CD4-positive, alpha-beta T cell (primary cell): ENCODE measurements at regions not wholly inside any gene's neighbourhood (a gene's known extent, or its start where the extent isn't known, plus 50 kb on each side); places are given as distances from the start of the nearest gene placed in this dataset.

Experiments
- ATAC-seq: fragments of 200-7000 bp; cut with Tn5 transposase; one replicate; pipeline ENCODE4 v1.10.0; 2022; ENCODE audit warnings: mild to moderate bottlenecking; ENCODE audit not compliant: poor library complexity
- CTCF ChIA-PET: fragments of 350-600 bp; sonication (Branson Sonifier 250); formaldehyde crosslinking; loops from one replicate; lab custom pipeline; 2021; ENCODE audit warnings: antibody characterized with exemption, inconsistent platforms; lab: Charles Lee
- POLR2A ChIA-PET: fragments of 350-600 bp; sonication (Branson Sonifier 250); formaldehyde crosslinking; loops from one replicate; lab custom pipeline; 2021; ENCODE audit warnings: antibody characterized with exemption, inconsistent platforms; lab: Charles Lee
- DNase-seq, 14 experiments: peaks; one replicate each; pipeline ENCODE4 v3.0.0-alpha.2; 2013 to 2020; ENCODE audit warnings: mixed read lengths in 2 of 14
- H3K27ac ChIP-seq, 2 donors: one replicate each; pipeline versions ENCODE4 v1.5.1 to v1.7.0; 2013; ENCODE audit warnings: low read length in 2 of 2, low read depth in 1 of 2, mild to moderate bottlenecking in 1 of 2
- H3K27me3 ChIP-seq, 2 experiments: 1 replicate in 1 of 2; 2 replicates in 1 of 2; pipeline versions ENCODE4 v1.6.1 to v1.7.0; 2013; ENCODE audit warnings: low read length in 2 of 2, control low read depth in 1 of 2, mild to moderate bottlenecking in 1 of 2, moderate library complexity in 1 of 2; ENCODE audit not compliant: insufficient read depth in 2 of 2, control insufficient read depth in 1 of 2
- H3K36me3 ChIP-seq: one replicate; pipeline ENCODE4 v1.6.1; 2013; ENCODE audit warnings: low read length, control low read depth; ENCODE audit not compliant: insufficient read depth
- H3K4me1 ChIP-seq: one replicate; pipeline ENCODE4 v1.6.1; 2013; ENCODE audit warnings: low read length, control low read depth; ENCODE audit not compliant: insufficient read depth
- H3K4me3 ChIP-seq: one replicate; pipeline ENCODE4 v1.5.1; 2013; ENCODE audit warnings: mild to moderate bottlenecking, low read length, moderate library complexity
- H3K9me3 ChIP-seq, 2 experiments: 1 replicate in 1 of 2; 2 replicates in 1 of 2; pipeline versions ENCODE4 v1.6.1 to v1.7.0; 2013; ENCODE audit warnings: low read length in 2 of 2, mild to moderate bottlenecking in 2 of 2, control low read depth in 1 of 2, moderate library complexity in 1 of 2; ENCODE audit not compliant: control insufficient read depth in 1 of 2, insufficient read depth in 1 of 2
- H3K27ac Mint-ChIP-seq: one replicate; pipeline ENCODE4 v1.8.0; 2020; ENCODE audit warnings: mixed read lengths
- H3K27me3 Mint-ChIP-seq: one replicate; pipeline ENCODE4 v1.8.0; 2021; ENCODE audit warnings: mixed read lengths
- H3K36me3 Mint-ChIP-seq: one replicate; pipeline ENCODE4 v1.8.0; 2021; ENCODE audit warnings: low read depth, mixed read lengths
- H3K4me1 Mint-ChIP-seq: one replicate; pipeline ENCODE4 v1.8.0; 2021; ENCODE audit warnings: low read depth, mixed read lengths
- H3K4me3 Mint-ChIP-seq: one replicate; pipeline ENCODE4 v1.8.0; 2020; ENCODE audit warnings: mild to moderate bottlenecking, mixed read lengths
- H3K9me3 Mint-ChIP-seq: one replicate; pipeline ENCODE4 v1.8.0; 2020; ENCODE audit warnings: mixed read lengths
- CTCF ChIP-seq: fragments of 200-600 bp; IDR thresholded peaks from one replicate; pipeline ENCODE4 v1.8.0; 2022; ENCODE audit warnings: antibody characterized with exemption, mild to moderate bottlenecking
- intact Hi-C, 2 experiments: fragments of 100-400 bp; cut with DNase I in 1 of 2; cut with micrococcal nuclease in 1 of 2; formaldehyde crosslinking; loops; one replicate each; pipeline versions ENCODE4 v1.15.1 to v1.9.0; 2023 to 2025; cut with DNase I, micrococcal nuclease

- ATAC-seq = no peak
- POLR2A ChIA-PET = no interaction called here
- Histone ChIP-seq H3K4me3 (no peak overlapping the region), H3K4me1 (no peaks in the 10 kb centered on the region), H3K36me3 (no peaks in the 10 kb centered on the region), H3K27ac (no peak overlapping the region), H3K9me3 (no peaks in the 10 kb centered on the region), H3K27me3 (no peaks in the 10 kb centered on the region)
- Mint-ChIP-seq H3K4me1 (no peaks in the 10 kb centered on the region), H3K36me3 (no peaks in the 10 kb centered on the region), H3K9me3 (no peaks in the 10 kb centered on the region), H3K27ac (no peak overlapping the region), H3K4me3 (no peak overlapping the region), H3K27me3 (no peaks in the 10 kb centered on the region)
- no peak for DNase-seq
- CTCF ChIA-PET = interaction anchor here (0.8 kb wide), 1 partner anchor 11 kb away, joined by 3 read pairs; no protein-coding TSS in a partner anchor
- intact Hi-C loops = no loop called here
- TF ChIP-seq CTCF = no peak
Measured at GRCh38 chr7:18364396-18364795, 131.2 kb upstream of the HDAC9 start.

GRCh38 chr7:18366394-18366793 lies 129.2 kb upstream of the HDAC9 start:
- ATAC-seq (no peak), DNase-seq (no peak)
- no peaks in the 10 kb centered on the region for H3K9me3 ChIP-seq
- H3K27ac ChIP-seq = no peak overlapping the region
- intact Hi-C loops = no loop called here
- H3K27ac Mint-ChIP-seq = no peak overlapping the region
- ChIA-PET CTCF (no interaction called here), POLR2A (no interaction called here)
- H3K27me3 Mint-ChIP-seq = no peaks in the 10 kb centered on the region
- no peaks in the 10 kb centered on the region for H3K27me3 ChIP-seq
- no peak for TF ChIP-seq CTCF
- no peaks in the 10 kb centered on the region for H3K4me1 Mint-ChIP-seq
- no peak overlapping the region for H3K4me3 Mint-ChIP-seq
- H3K9me3 Mint-ChIP-seq = no peaks in the 10 kb centered on the region
- no peak overlapping the region for H3K4me3 ChIP-seq
- no peaks in the 10 kb centered on the region for H3K36me3 ChIP-seq
- H3K4me1 ChIP-seq = no peaks in the 10 kb centered on the region
- no peaks in the 10 kb centered on the region for H3K36me3 Mint-ChIP-seq

- no peaks in the 10 kb centered on the region for H3K4me1 Mint-ChIP-seq
- no peak overlapping the region for H3K4me3 Mint-ChIP-seq
- no peak for DNase-seq
- Histone ChIP-seq H3K4me1 (no peaks in the 10 kb centered on the region), H3K4me3 (no peak overlapping the region), H3K9me3 (no peaks in the 10 kb centered on the region), H3K27me3 (no peaks in the 10 kb centered on the region), H3K36me3 (no peaks in the 10 kb centered on the region), H3K27ac (no peak overlapping the region)
- no peaks in the 10 kb centered on the region for H3K27me3 Mint-ChIP-seq
- no peaks in the 10 kb centered on the region for H3K9me3 Mint-ChIP-seq
- intact Hi-C loops = no loop called here
- ChIA-PET CTCF (no interaction called here), POLR2A (no interaction called here)
- H3K27ac Mint-ChIP-seq = no peak overlapping the region
- no peaks in the 10 kb centered on the region for H3K36me3 Mint-ChIP-seq
- TF ChIP-seq CTCF = no peak
- no peak for ATAC-seq
Measured at GRCh38 chr7:18369011-18369410, 126.5 kb upstream of the HDAC9 start.
